HEK293 (cell line): ENCODE measurements at regions not wholly inside any gene's neighbourhood (a gene's known extent, or its start where the extent isn't known, plus 50 kb on each side); places are given as distances from the start of the nearest gene placed in this dataset.

ENCODE experiments used
- CTCF ChIA-PET: fragments of 350-600 bp; formaldehyde crosslinking; extraction: SDS; loops from one replicate; lab custom pipeline; 2021; ENCODE audit warnings: antibody characterized with exemption; lab: Yijun Ruan, JAX
- POLR2A ChIA-PET: fragments of 300-600 bp; formaldehyde crosslinking; extraction: SDS; loops from one replicate; lab custom pipeline; 2020; ENCODE audit warnings: antibody characterized with exemption, inconsistent platforms; lab: Yijun Ruan, JAX
- H3K27ac ChIP-seq: fragments of 200-500 bp; sonication (Bioruptor generic); 2 replicates; pipeline ENCODE4 v1.5.1; 2014; ENCODE audit warnings: low read depth, low read length, control low read depth, inconsistent platforms; ENCODE audit errors: extremely low read depth
- H3K36me3 ChIP-seq, 2 experiments: fragments of 200-500 bp in 1 of 2; sonication (Bioruptor generic) in 1 of 2; 1 replicate in 1 of 2; 2 replicates in 1 of 2; pipeline ENCODE4 v1.5.1; 2014 to 2017; ENCODE audit warnings: inconsistent platforms in 2 of 2, low read length in 2 of 2; ENCODE audit not compliant: control insufficient read depth in 2 of 2, insufficient read depth in 1 of 2
- H3K4me1 ChIP-seq: fragments of 200-500 bp; sonication (Bioruptor generic); 2 replicates; pipeline ENCODE4 v1.5.1; 2014; ENCODE audit warnings: mild to moderate bottlenecking, low read length, inconsistent platforms; ENCODE audit not compliant: control insufficient read depth, insufficient read depth
- H3K4me3 ChIP-seq: 2 replicates; pipeline ENCODE4 v1.5.1; 2011; ENCODE audit warnings: low read depth, mild to moderate bottlenecking, control low read depth, low read length, moderate library complexity
- H3K9me3 ChIP-seq: fragments of 200-500 bp; sonication (Bioruptor generic); 2 replicates; pipeline ENCODE4 v1.5.1; 2014; ENCODE audit warnings: low read depth, low read length, inconsistent platforms; ENCODE audit not compliant: control insufficient read depth, insufficient read depth
- MEIS1 ChIP-seq: sonication (generic); formaldehyde crosslinking; IDR thresholded peaks from 2 replicates; pipeline ENCODE4 v1.8.1; 2022; ENCODE audit warnings: missing genetic modification reagents, mild to moderate bottlenecking, borderline replicate concordance
- OSR2 ChIP-seq: fragments of 450-650 bp; formaldehyde crosslinking; IDR thresholded peaks from 2 replicates; pipeline ENCODE4 v1.5.1; 2016; ENCODE audit warnings: missing biosample characterization, missing genetic modification characterization
- ZBTB8A ChIP-seq: fragments of 450-650 bp; formaldehyde crosslinking; IDR thresholded peaks from 2 replicates; pipeline ENCODE4 v1.5.1; 2016; ENCODE audit warnings: missing biosample characterization, missing genetic modification characterization
- ZIC2 ChIP-seq: fragments of 450-650 bp; formaldehyde crosslinking; IDR thresholded peaks from 2 replicates; pipeline ENCODE4 v1.5.1; 2016; ENCODE audit warnings: missing biosample characterization, missing genetic modification characterization
- ZNF133 ChIP-seq: fragments of 450-650 bp; formaldehyde crosslinking; IDR thresholded peaks from 2 replicates; pipeline ENCODE4 v1.5.1; 2016; ENCODE audit warnings: missing biosample characterization, missing genetic modification characterization
- ZNF19 ChIP-seq: fragments of 450-650 bp; formaldehyde crosslinking; IDR thresholded peaks from 2 replicates; pipeline ENCODE4; 2016; ENCODE audit warnings: missing biosample characterization, missing genetic modification characterization, low read depth
- ZNF221 ChIP-seq: fragments of 450-650 bp; formaldehyde crosslinking; IDR thresholded peaks from 2 replicates; pipeline ENCODE4 v1.5.1; 2017; ENCODE audit warnings: missing biosample characterization, missing genetic modification characterization, borderline replicate concordance
- ZNF223 ChIP-seq: fragments of 450-650 bp; formaldehyde crosslinking; IDR thresholded peaks from 2 replicates; pipeline ENCODE4 v1.5.1; 2016; ENCODE audit warnings: missing biosample characterization, missing genetic modification characterization
- ZNF248 ChIP-seq: fragments of 450-650 bp; formaldehyde crosslinking; IDR thresholded peaks from 2 replicates; pipeline ENCODE4 v1.5.1; 2017; ENCODE audit warnings: missing biosample characterization, missing genetic modification characterization
- ZNF266 ChIP-seq: fragments of 450-650 bp; formaldehyde crosslinking; IDR thresholded peaks from 2 replicates; pipeline ENCODE4 v1.5.1; 2016; ENCODE audit warnings: missing biosample characterization, missing genetic modification characterization, low read depth
- ZNF302 ChIP-seq: fragments of 450-650 bp; formaldehyde crosslinking; IDR thresholded peaks from 2 replicates; pipeline ENCODE4 v1.5.1; 2016; ENCODE audit warnings: missing biosample characterization, missing genetic modification characterization, low read depth
- ZNF510 ChIP-seq: fragments of 450-650 bp; formaldehyde crosslinking; IDR thresholded peaks from 2 replicates; pipeline ENCODE4 v1.5.1; 2018; ENCODE audit warnings: mild to moderate bottlenecking, missing genetic modification characterization, missing biosample characterization; ENCODE audit not compliant: insufficient replicate concordance
- ZXDB ChIP-seq: fragments of 450-650 bp; formaldehyde crosslinking; IDR thresholded peaks from 2 replicates; pipeline ENCODE4 v1.5.1; 2016; ENCODE audit warnings: missing biosample characterization, missing genetic modification characterization
- TF ChIP-seq, protein P1 (sequence below): fragments of 450-650 bp; formaldehyde crosslinking; conservative IDR thresholded peaks from 2 replicates; pipeline ENCODE4 v1.5.1; 2016; ENCODE audit warnings: low read depth, missing biosample characterization, missing genetic modification characterization
- TF ChIP-seq, protein P2 (sequence below): fragments of 450-650 bp; formaldehyde crosslinking; IDR thresholded peaks from 2 replicates; pipeline ENCODE4 v1.5.1; 2017; ENCODE audit warnings: missing biosample characterization, missing genetic modification characterization
- TF ChIP-seq, protein P3 (sequence below): fragments of 450-650 bp; formaldehyde crosslinking; IDR thresholded peaks from 2 replicates; pipeline ENCODE4 v1.5.1; 2016; ENCODE audit warnings: missing biosample characterization, missing genetic modification characterization
- TF ChIP-seq, protein P4 (sequence below): fragments of 450-650 bp; formaldehyde crosslinking; IDR thresholded peaks from 2 replicates; pipeline ENCODE4 v1.5.1; 2016; ENCODE audit warnings: missing biosample characterization, missing genetic modification characterization
- TF ChIP-seq, protein P5 (sequence below): fragments of 450-650 bp; formaldehyde crosslinking; IDR thresholded peaks from 2 replicates; pipeline ENCODE4 v1.5.1; 2016; ENCODE audit warnings: missing biosample characterization, missing genetic modification characterization
- TF ChIP-seq, protein P6 (sequence below): fragments of 450-650 bp; formaldehyde crosslinking; IDR thresholded peaks from 2 replicates; pipeline ENCODE4 v1.5.1; 2017; ENCODE audit warnings: missing biosample characterization, missing genetic modification characterization
- TF ChIP-seq, protein P7 (sequence below): fragments of 450-650 bp; formaldehyde crosslinking; IDR thresholded peaks from 2 replicates; pipeline ENCODE4 v1.5.1; 2016; ENCODE audit warnings: missing biosample characterization, missing genetic modification characterization

DNA sequence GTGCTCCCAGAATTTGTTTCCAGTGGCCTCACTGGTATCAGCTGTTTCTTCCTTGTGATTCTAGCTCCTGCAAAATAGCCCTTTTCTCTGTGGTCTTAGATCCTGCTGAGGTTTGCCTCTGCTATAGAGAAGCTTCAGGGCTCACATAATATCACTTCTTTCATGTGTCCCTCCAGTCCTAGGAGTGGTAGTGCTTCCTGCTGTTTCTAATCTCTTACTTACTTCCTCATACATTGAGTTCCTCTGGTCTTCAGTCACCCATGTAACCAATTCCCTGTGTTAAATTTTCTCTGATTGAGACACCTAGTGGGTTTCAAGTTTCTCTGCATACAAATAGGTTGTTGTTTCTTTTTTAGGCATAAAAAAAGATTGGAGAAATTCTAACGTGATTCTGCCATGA lies 1567.9 kb downstream of the ARAP2 start (continued):
- TF ChIP-seq, protein P1, sequence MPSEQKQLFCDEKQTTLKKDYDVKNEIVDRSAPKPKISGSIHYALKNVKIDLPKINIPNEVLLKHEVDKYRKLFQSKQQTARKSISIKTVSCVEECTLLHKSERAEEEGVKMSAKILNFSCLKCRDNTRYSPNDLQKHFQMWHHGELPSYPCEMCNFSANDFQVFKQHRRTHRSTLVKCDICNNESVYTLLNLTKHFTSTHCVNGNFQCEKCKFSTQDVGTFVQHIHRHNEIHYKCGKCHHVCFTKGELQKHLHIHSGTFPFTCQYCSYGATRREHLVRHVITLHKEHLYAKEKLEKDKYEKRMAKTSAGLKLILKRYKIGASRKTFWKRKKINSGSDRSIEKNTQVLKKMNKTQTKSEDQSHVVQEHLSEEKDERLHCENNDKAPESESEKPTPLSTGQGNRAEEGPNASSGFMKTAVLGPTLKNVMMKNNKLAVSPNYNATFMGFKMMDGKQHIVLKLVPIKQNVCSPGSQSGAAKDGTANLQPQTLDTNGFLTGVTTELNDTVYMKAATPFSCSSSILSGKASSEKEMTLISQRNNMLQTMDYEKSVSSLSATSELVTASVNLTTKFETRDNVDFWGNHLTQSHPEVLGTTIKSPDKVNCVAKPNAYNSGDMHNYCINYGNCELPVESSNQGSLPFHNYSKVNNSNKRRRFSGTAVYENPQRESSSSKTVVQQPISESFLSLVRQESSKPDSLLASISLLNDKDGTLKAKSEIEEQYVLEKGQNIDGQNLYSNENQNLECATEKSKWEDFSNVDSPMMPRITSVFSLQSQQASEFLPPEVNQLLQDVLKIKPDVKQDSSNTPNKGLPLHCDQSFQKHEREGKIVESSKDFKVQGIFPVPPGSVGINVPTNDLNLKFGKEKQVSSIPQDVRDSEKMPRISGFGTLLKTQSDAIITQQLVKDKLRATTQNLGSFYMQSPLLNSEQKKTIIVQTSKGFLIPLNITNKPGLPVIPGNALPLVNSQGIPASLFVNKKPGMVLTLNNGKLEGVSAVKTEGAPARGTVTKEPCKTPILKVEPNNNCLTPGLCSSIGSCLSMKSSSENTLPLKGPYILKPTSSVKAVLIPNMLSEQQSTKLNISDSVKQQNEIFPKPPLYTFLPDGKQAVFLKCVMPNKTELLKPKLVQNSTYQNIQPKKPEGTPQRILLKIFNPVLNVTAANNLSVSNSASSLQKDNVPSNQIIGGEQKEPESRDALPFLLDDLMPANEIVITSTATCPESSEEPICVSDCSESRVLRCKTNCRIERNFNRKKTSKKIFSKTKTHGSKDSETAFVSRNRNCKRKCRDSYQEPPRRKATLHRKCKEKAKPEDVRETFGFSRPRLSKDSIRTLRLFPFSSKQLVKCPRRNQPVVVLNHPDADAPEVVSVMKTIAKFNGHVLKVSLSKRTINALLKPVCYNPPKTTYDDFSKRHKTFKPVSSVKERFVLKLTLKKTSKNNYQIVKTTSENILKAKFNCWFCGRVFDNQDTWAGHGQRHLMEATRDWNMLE (tag by site-specific recombination), result no peak
- TF ChIP-seq OSR2 (tag by site-specific recombination) (no peak), ZNF248 (tag by site-specific recombination) (no peak), MEIS1 (CRISPR knock-in tag) (no peak), ZNF19 (tag by site-specific recombination) (no peak)

DNA sequence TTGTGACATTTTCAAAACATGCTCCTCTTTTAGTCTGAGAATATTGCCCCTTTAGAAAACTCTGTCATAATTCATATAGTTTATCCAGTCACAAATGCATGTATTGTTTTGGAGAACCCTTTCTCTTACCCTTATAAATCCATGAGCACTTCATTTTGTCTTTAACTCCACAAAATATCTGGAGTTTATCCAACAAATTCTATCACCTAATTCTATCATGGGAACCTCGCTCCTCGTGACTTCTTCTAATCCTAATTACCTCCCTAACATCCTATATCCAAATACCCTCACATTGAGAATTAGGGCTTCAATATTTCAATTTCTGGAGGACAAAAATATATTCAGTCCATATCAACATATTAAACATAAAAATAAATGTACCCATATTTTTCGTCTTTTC lies 1565.9 kb downstream of the ARAP2 start:
- Histone ChIP-seq H3K27ac (no peak overlapping the region), H3K4me1 (no peaks in the 10 kb centered on the region), H3K36me3 (no peaks in the 10 kb centered on the region), H3K4me3 (no peak overlapping the region), H3K9me3 (no peaks in the 10 kb centered on the region)
- ChIA-PET POLR2A (no interaction called here), CTCF (no interaction called here)
- no peak for TF ChIP-seq ZNF133 (tag by site-specific recombination)
- no peak for TF ChIP-seq ZBTB8A
- TF ChIP-seq, protein P2, sequence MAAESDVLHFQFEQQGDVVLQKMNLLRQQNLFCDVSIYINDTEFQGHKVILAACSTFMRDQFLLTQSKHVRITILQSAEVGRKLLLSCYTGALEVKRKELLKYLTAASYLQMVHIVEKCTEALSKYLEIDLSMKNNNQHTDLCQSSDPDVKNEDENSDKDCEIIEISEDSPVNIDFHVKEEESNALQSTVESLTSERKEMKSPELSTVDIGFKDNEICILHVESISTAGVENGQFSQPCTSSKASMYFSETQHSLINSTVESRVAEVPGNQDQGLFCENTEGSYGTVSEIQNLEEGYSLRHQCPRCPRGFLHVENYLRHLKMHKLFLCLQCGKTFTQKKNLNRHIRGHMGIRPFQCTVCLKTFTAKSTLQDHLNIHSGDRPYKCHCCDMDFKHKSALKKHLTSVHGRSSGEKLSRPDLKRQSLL, result no peak
- TF ChIP-seq, protein P3, sequence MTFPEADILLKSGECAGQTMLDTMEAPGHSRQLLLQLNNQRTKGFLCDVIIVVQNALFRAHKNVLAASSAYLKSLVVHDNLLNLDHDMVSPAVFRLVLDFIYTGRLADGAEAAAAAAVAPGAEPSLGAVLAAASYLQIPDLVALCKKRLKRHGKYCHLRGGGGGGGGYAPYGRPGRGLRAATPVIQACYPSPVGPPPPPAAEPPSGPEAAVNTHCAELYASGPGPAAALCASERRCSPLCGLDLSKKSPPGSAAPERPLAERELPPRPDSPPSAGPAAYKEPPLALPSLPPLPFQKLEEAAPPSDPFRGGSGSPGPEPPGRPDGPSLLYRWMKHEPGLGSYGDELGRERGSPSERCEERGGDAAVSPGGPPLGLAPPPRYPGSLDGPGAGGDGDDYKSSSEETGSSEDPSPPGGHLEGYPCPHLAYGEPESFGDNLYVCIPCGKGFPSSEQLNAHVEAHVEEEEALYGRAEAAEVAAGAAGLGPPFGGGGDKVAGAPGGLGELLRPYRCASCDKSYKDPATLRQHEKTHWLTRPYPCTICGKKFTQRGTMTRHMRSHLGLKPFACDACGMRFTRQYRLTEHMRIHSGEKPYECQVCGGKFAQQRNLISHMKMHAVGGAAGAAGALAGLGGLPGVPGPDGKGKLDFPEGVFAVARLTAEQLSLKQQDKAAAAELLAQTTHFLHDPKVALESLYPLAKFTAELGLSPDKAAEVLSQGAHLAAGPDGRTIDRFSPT, result no peak
- TF ChIP-seq ZIC2 (tag by site-specific recombination), result no peak
- no peak for TF ChIP-seq ZNF223 (tag by site-specific recombination)
- TF ChIP-seq ZNF266, result no peak
- TF ChIP-seq, protein P4, sequence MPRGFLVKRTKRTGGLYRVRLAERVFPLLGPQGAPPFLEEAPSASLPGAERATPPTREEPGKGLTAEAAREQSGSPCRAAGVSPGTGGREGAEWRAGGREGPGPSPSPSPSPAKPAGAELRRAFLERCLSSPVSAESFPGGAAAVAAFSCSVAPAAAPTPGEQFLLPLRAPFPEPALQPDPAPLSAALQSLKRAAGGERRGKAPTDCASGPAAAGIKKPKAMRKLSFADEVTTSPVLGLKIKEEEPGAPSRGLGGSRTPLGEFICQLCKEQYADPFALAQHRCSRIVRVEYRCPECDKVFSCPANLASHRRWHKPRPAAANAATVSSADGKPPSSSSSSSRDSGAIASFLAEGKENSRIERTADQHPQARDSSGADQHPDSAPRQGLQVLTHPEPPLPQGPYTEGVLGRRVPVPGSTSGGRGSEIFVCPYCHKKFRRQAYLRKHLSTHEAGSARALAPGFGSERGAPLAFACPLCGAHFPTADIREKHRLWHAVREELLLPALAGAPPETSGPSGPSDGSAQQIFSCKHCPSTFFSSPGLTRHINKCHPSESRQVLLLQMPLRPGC (tag by site-specific recombination), result no peak
- TF ChIP-seq ZNF221 (tag by site-specific recombination), result no peak
- no peak for TF ChIP-seq ZXDB (tag by site-specific recombination)
- no peak for TF ChIP-seq ZNF302
- TF ChIP-seq, protein P5, sequence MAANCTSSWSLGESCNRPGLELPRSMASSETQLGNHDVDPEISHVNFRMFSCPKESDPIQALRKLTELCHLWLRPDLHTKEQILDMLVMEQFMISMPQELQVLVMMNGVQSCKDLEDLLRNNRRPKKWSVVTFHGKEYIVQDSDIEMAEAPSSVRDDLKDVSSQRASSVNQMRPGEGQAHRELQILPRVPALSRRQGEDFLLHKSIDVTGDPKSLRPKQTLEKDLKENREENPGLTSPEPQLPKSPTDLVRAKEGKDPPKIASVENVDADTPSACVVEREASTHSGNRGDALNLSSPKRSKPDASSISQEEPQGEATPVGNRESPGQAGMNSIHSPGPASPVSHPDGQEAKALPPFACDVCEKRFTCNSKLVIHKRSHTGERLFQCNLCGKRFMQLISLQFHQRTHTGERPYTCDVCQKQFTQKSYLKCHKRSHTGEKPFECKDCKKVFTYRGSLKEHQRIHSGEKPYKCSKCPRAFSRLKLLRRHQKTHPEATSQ (tag by site-specific recombination), result no peak
- TF ChIP-seq, protein P6, sequence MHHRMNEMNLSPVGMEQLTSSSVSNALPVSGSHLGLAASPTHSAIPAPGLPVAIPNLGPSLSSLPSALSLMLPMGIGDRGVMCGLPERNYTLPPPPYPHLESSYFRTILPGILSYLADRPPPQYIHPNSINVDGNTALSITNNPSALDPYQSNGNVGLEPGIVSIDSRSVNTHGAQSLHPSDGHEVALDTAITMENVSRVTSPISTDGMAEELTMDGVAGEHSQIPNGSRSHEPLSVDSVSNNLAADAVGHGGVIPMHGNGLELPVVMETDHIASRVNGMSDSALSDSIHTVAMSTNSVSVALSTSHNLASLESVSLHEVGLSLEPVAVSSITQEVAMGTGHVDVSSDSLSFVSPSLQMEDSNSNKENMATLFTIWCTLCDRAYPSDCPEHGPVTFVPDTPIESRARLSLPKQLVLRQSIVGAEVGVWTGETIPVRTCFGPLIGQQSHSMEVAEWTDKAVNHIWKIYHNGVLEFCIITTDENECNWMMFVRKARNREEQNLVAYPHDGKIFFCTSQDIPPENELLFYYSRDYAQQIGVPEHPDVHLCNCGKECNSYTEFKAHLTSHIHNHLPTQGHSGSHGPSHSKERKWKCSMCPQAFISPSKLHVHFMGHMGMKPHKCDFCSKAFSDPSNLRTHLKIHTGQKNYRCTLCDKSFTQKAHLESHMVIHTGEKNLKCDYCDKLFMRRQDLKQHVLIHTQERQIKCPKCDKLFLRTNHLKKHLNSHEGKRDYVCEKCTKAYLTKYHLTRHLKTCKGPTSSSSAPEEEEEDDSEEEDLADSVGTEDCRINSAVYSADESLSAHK (tag by site-specific recombination), result no peak
- TF ChIP-seq ZNF510, result no peak
- TF ChIP-seq, protein P7, sequence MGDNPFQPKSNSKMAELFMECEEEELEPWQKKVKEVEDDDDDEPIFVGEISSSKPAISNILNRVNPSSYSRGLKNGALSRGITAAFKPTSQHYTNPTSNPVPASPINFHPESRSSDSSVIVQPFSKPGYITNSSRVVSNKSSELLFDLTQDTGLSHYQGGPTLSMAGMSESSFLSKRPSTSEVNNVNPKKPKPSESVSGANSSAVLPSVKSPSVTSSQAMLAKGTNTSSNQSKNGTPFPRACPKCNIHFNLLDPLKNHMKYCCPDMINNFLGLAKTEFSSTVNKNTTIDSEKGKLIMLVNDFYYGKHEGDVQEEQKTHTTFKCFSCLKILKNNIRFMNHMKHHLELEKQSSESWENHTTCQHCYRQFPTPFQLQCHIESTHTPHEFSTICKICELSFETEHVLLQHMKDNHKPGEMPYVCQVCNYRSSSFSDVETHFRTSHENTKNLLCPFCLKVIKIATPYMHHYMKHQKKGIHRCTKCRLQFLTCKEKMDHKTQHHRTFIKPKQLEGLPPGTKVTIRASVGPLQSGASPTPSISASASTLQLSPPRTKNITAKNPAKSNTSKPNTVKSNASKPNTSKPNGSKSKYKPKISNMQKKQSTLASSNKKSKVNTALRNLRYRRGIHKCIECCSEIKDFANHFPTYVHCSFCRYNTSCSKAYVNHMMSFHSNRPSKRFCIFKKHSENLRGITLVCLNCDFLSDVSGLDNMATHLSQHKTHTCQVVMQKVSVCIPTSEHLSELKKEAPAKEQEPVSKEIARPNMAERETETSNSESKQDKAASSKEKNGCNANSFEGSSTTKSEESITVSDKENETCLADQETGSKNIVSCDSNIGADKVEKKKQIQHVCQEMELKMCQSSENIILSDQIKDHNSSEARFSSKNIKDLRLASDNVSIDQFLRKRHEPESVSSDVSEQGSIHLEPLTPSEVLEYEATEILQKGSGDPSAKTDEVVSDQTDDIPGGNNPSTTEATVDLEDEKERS (tag by site-specific recombination), result no peak
